Omental fat pad (tissue), 3 donors: ENCODE measurements at regions not wholly inside any gene's neighbourhood (a gene's known extent, or its start where the extent isn't known, plus 50 kb on each side); places are given as distances from the start of the nearest gene placed in this dataset.
"Not testable (repeated sequence)": the region's sequence is repeated elsewhere in the genome, so short reads cannot be mapped to it uniquely, and the experiment has no call there.

Experiments used
- ATAC-seq: fragments of 150-250 bp; one replicate; pipeline ENCODE4 v1.9.1; 2016; ENCODE audit warnings: mild to moderate bottlenecking, moderate library complexity; ENCODE audit not compliant: low FRiP score
- DNase-seq: peaks from one replicate; pipeline ENCODE4 v3.0.0-alpha.2; 2019; ENCODE audit warnings: low spot score
- CTCF ChIP-seq, 3 donors: fragments of 450-650 bp; IDR thresholded peaks; one replicate each; pipeline ENCODE4 v1.5.1; 2016 to 2017; ENCODE audit warnings: antibody characterized with exemption in 3 of 3, mild to moderate bottlenecking in 3 of 3, moderate library complexity in 2 of 3

GRCh38 chr5:53169933-53170332 lies 60.4 kb upstream of the MOCS2 start:
- no peak for ATAC-seq
- no peak for TF ChIP-seq CTCF (IDR thresholded peaks at IDR 0.05)
- no peak for DNase-seq

- no peak for TF ChIP-seq CTCF (IDR thresholded peaks at IDR 0.05)
- no peak for DNase-seq
- ATAC-seq, result no peak
Observed at GRCh38 chr5:53170746-53171349, 61.3 kb upstream of the MOCS2 start.

GRCh38 chr5:53172073-53172472 lies 62.5 kb upstream of the MOCS2 start:
- DNase-seq, ATAC-seq: not testable (repeated sequence)

GRCh38 chr5:53172630-53173029 lies 63.1 kb upstream of the MOCS2 start:
- no peak for ATAC-seq
- TF ChIP-seq CTCF (IDR thresholded peaks at IDR 0.05), result no peak

GRCh38 chr5:53173083-53173482 lies 63.5 kb upstream of the MOCS2 start:
- no peak for DNase-seq
- no peak for ATAC-seq
- TF ChIP-seq CTCF (IDR thresholded peaks at IDR 0.05), result no peak

More at GRCh38 chr5:53172630-53173029, 63.1 kb upstream of the MOCS2 start:
- DNase-seq, result no peak

- no peak for DNase-seq
- no peak for ATAC-seq
- no peak for TF ChIP-seq CTCF (IDR thresholded peaks at IDR 0.05)
Observed at GRCh38 chr5:53178830-53179229, 69.3 kb upstream of the MOCS2 start.

- DNase-seq (no peak), ATAC-seq (no peak)
- TF ChIP-seq CTCF (IDR thresholded peaks at IDR 0.05), result no peak
Observed at GRCh38 chr5:53179691-53180090, 70.1 kb upstream of the MOCS2 start.

GRCh38 chr5:53180538-53180937 lies 71.0 kb upstream of the MOCS2 start:
- no peak for TF ChIP-seq CTCF (IDR thresholded peaks at IDR 0.05)
- ATAC-seq (no peak), DNase-seq (no peak)
